HG03565 (cell line): ENCODE measurements at regions not wholly inside any gene's neighbourhood (a gene's known extent, or its start where the extent isn't known, plus 50 kb on each side); places are given as distances from the start of the nearest gene placed in this dataset.

Experiments
- ATAC-seq: cut with Tn5 transposase; IDR thresholded peaks from one replicate; pipeline ENCODE4 v1.9.1; 2021; ENCODE audit warnings: mild to moderate bottlenecking, moderate library complexity; ENCODE audit not compliant: unreplicated experiment

DNA sequence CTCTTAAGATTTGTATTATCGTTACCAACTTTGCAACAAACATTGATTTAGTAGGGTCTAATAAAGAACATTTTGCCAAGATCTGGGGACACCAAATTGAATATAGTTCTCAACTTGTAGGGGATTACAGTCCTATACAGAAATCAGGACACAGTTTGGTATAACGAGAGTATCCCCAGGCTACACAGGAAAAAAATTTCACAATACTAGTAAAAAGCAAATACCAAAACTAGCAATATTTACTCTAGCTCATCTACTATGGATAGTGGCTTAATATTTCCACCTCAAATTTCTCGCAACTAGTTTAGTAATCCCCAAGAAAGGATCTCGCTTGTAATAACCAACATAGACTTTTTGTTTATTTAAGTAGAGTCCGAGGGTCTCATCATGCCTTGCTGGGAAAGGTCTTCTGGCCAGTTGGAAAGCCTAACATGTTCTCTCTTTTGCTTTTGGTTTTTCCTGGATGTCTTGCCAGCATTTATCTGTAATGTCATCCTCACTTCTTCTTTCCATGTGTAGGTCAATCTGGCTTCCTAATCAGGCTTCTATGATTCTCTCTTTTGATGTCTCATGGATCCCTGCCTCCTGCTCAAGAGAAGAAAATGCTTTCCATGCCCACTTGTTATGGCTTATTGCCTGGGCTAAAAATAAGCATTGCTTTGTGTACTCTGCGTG is 104.7 kb upstream of the KCNK2 start:
- no peak for ATAC-seq

GRCh38 chr1:214979191-214979590 is 103.3 kb upstream of the KCNK2 start:
- no peak for ATAC-seq

GRCh38 chr1:214980921-214981320 is 101.6 kb upstream of the KCNK2 start:
- no peak for ATAC-seq

DNA sequence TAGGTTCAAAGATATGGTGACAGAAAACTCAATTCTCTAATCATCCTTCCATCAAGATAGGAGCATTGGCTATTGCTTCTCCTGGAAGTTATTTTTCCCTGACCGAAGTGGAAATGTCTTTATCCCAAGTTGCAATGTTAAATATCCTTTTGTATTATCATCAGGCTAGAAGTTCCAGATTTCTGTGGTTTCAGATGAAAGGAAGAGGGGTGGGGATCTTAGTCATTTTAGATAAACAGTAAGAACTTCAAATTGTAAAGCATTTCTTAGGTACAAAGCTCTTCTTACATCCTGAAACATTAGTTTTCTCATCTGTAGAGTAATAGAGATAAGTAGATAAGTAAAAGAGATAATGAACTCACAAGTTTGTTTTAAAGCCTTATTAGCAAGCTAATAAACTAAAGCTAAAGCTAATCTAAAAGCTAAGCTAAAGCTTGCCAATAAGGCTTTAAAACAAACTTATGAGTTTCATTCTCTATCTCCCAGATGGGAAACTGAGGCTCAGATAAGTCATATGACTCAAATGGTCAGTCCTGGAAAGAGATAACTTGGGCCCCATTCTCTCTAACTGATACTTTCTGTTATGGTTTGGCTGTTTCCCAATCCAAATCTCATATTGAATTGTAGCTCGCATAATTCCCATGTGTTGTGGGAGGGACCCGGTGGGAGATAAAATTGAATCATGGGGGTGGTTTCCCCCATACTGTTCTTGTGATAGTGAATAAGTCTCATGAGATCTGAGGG is 99.2 kb upstream of the KCNK2 start:
- no peak for ATAC-seq

- no peak for ATAC-seq
Observed at GRCh38 chr1:214989341-214989740, 93.2 kb upstream of the KCNK2 start.

DNA sequence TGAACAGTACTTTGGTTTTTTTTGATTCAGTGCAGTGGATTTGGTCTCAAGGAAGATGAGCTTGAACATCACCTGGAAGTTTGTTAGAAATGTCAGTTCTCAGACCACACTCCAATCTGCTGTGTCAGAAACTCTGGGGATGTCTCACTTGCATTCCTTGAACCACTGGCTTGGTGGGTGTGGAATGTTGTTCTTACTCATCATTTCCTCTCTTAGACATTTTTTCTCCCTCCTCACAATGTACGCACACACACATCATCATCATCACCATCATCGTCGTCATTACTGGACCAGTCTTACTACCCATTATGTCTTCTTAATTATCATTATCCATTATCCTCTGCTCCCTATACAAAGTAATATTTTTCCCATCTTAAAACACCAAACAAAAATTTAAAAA is 91.9 kb upstream of the KCNK2 start:
- ATAC-seq: no peak

DNA sequence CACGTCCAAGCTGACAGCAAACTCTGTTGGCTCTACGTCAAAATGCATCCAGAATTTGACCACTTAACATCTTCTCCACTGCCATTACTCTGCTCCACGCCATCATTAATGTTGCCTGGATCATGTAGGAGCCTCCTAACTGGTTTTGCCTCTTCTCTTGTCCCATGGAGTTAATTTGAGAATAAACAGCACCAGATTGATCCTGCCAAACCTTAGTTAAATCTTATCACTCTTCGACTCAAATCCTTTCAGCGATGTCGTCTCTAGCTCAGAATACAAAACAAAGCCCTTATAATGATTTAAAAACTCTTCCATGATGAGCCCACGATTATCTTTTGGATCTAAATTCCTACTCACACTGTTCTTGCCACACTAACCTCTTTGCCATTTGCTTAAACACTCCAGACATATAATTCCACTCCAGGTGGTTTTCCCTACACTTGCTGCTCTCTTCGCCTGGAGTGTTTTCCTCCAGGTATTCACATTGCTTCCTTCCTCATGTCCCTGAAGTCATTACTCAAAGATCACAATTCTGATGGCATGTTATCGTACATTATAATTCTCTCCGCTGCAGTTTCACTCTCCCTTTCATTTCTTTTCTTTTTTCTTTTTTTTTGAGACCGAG is 90.7 kb upstream of the KCNK2 start:
- no peak for ATAC-seq

GRCh38 chr1:214993419-214993818 is 89.1 kb upstream of the KCNK2 start:
- ATAC-seq: no peak

GRCh38 chr1:214997685-214998084 is 84.9 kb upstream of the KCNK2 start:
- ATAC-seq: no peak

- ATAC-seq: peak; percentile 94
Observed at GRCh38 chr1:215001419-215002021, 81.0 kb upstream of the KCNK2 start.

- ATAC-seq: no peak
Observed at GRCh38 chr1:215002471-215002870, 80.1 kb upstream of the KCNK2 start.

GRCh38 chr1:215003686-215004085 is 78.9 kb upstream of the KCNK2 start:
- no peak for ATAC-seq

- no peak for ATAC-seq
Observed at GRCh38 chr1:215004121-215004827, 78.3 kb upstream of the KCNK2 start.

DNA sequence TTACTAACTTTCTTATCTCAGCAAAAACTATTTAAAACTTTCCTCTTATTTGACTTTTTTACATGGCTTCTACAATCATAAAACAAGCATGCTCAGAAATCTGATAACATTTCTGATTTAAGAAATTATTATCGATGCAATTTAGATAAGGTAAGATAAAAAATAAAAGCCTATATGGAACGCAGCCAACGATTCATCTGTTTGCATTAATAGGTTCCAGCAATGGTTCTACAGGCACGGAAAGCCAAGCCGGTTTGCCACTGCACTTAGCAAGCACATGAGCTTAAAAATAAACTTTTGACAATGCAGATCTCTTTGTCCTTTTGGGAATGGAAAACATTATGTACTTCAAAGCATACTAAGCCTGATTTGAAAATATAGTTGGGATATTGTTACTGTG is 77.5 kb upstream of the KCNK2 start:
- ATAC-seq: no peak

DNA sequence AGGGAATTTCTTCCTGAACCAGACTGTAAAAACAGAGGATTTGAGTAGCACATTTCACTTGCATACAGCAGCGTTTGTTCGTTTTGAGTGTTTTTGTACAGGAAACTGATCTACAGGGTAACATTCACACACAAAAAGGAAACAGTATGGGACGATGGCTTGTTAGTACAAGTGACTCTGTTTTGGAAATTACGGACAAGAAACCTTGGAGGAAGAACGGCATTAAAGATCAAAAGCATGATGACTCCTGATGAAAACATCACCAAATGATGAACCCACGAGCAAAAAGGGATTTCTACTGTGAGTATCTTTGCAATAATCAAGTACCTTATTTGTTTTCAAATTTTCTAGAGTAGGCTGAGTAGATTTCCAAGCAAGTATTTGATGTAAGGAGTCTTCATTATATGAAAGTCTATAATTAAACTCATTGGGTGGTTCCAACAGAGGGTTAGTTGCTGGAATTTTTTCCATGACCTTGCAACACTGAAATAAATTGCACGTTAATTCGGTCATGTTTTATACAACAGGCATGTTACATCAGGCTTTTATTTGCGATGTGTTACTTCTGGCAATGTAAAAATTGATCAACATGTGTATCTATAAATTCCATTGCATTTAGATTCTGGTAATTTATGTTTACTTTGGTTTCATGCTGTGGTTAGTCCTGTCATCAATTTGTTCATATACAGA is 76.7 kb upstream of the KCNK2 start:
- ATAC-seq: no peak

DNA sequence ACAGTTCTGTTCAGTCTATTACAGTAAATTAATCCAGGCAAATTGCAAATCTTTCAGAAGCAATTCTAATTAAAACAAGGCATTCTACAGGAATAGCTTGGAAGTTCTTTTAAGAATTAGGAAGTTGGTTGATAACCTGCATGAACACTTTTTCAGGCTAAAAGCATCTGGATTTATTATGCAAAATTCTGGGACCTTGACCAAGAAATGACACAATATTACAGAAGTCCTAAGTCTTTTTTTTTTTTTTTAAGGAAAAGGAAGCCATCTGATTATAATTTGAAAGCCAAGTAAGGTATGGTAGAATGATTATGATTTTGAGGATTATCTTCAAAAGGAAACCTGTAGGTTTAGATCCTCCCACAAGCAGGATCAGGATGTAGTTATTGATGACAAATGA is 74.7 kb upstream of the KCNK2 start:
- no peak for ATAC-seq

- no peak for ATAC-seq
Observed at GRCh38 chr1:215018555-215018954, 64.0 kb upstream of the KCNK2 start.

DNA sequence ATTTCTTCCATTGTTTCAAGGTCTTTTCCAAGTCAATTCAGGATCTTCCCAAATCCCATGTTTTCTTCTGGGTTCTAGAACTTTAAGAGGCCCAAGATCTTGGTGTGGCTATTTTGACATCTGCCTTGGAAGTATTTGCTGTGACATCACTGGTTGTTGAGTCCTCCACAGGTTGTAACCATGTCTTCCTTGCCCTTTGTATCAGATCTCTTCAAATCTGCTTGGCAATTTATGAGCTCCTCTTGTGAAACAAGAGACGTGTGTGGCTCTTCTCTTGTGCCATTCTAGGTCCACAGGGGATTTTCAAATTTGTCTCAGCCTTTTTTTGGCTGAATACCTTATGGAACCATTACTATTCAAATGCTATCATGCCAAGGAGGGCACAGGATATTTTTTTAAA is 60.3 kb upstream of the KCNK2 start:
- no peak for ATAC-seq

- no peak for ATAC-seq
Observed at GRCh38 chr1:215022741-215023141, 59.8 kb upstream of the KCNK2 start.

GRCh38 chr1:215023155-215023832 is 59.2 kb upstream of the KCNK2 start:
- ATAC-seq: no peak
